HEK293 (cell line): ENCODE measurements at regions not wholly inside any gene's neighbourhood (a gene's known extent, or its start where the extent isn't known, plus 50 kb on each side); places are given as distances from the start of the nearest gene placed in this dataset.

ENCODE experiments used
- CTCF ChIA-PET: fragments of 350-600 bp; formaldehyde crosslinking; extraction: SDS; loops from one replicate; lab custom pipeline; 2021; ENCODE audit warnings: antibody characterized with exemption; lab: Yijun Ruan, JAX
- POLR2A ChIA-PET: fragments of 300-600 bp; formaldehyde crosslinking; extraction: SDS; loops from one replicate; lab custom pipeline; 2020; ENCODE audit warnings: antibody characterized with exemption, inconsistent platforms; lab: Yijun Ruan, JAX
- H3K27ac ChIP-seq: fragments of 200-500 bp; sonication (Bioruptor generic); 2 replicates; pipeline ENCODE4 v1.5.1; 2014; ENCODE audit warnings: low read depth, low read length, control low read depth, inconsistent platforms; ENCODE audit errors: extremely low read depth
- H3K36me3 ChIP-seq, 2 experiments: fragments of 200-500 bp in 1 of 2; sonication (Bioruptor generic) in 1 of 2; 1 replicate in 1 of 2; 2 replicates in 1 of 2; pipeline ENCODE4 v1.5.1; 2014 to 2017; ENCODE audit warnings: inconsistent platforms in 2 of 2, low read length in 2 of 2; ENCODE audit not compliant: control insufficient read depth in 2 of 2, insufficient read depth in 1 of 2
- H3K4me1 ChIP-seq: fragments of 200-500 bp; sonication (Bioruptor generic); 2 replicates; pipeline ENCODE4 v1.5.1; 2014; ENCODE audit warnings: mild to moderate bottlenecking, low read length, inconsistent platforms; ENCODE audit not compliant: control insufficient read depth, insufficient read depth
- H3K4me3 ChIP-seq: 2 replicates; pipeline ENCODE4 v1.5.1; 2011; ENCODE audit warnings: low read depth, mild to moderate bottlenecking, control low read depth, low read length, moderate library complexity
- H3K9me3 ChIP-seq: fragments of 200-500 bp; sonication (Bioruptor generic); 2 replicates; pipeline ENCODE4 v1.5.1; 2014; ENCODE audit warnings: low read depth, low read length, inconsistent platforms; ENCODE audit not compliant: control insufficient read depth, insufficient read depth
- HOXA7 ChIP-seq: sonication (generic); formaldehyde crosslinking; IDR thresholded peaks from 2 replicates; pipeline ENCODE4 v1.8.1; 2022; ENCODE audit warnings: missing genetic modification reagents, borderline replicate concordance
- MZF1 ChIP-seq: fragments of 450-650 bp; formaldehyde crosslinking; IDR thresholded peaks from 2 replicates; pipeline ENCODE4 v1.5.1; 2017; ENCODE audit warnings: missing biosample characterization, missing genetic modification characterization, borderline replicate concordance
- ZFP3 ChIP-seq: fragments of 450-650 bp; formaldehyde crosslinking; IDR thresholded peaks from 2 replicates; pipeline ENCODE4 v1.5.1; 2016; ENCODE audit warnings: low read depth, missing biosample characterization, missing genetic modification characterization
- ZFP69B ChIP-seq: fragments of 450-650 bp; formaldehyde crosslinking; IDR thresholded peaks from 2 replicates; pipeline ENCODE4 v1.5.1; 2016; ENCODE audit warnings: missing biosample characterization, missing genetic modification characterization
- ZNF10 ChIP-seq: fragments of 450-650 bp; formaldehyde crosslinking; IDR thresholded peaks from 2 replicates; pipeline ENCODE4 v1.5.1; 2017; ENCODE audit warnings: missing biosample characterization, missing genetic modification characterization
- ZNF114 ChIP-seq: fragments of 450-650 bp; formaldehyde crosslinking; IDR thresholded peaks from 2 replicates; pipeline ENCODE4 v1.5.0; 2017; ENCODE audit warnings: missing biosample characterization, missing genetic modification characterization
- ZNF155 ChIP-seq: fragments of 450-650 bp; formaldehyde crosslinking; IDR thresholded peaks from 2 replicates; pipeline ENCODE4 v1.5.1; 2016; ENCODE audit warnings: missing biosample characterization, missing genetic modification characterization
- ZNF274 ChIP-seq, 2 experiments: fragments of 200-500 bp in 1 of 2; fragments of 450-650 bp in 1 of 2; sonication (Bioruptor generic) in 1 of 2; formaldehyde crosslinking in 1 of 2; IDR thresholded peaks; 2 replicates each; pipeline versions ENCODE4 v1.5.1 to v1.6.1; 2014 to 2016; ENCODE audit warnings: borderline replicate concordance in 1 of 2, inconsistent platforms in 1 of 2, low read length in 1 of 2, missing biosample characterization in 1 of 2, missing genetic modification characterization in 1 of 2
- ZNF48 ChIP-seq: fragments of 450-650 bp; formaldehyde crosslinking; IDR thresholded peaks from 2 replicates; pipeline ENCODE4 v1.5.1; 2016; ENCODE audit warnings: missing biosample characterization, missing genetic modification characterization
- ZNF510 ChIP-seq: fragments of 450-650 bp; formaldehyde crosslinking; IDR thresholded peaks from 2 replicates; pipeline ENCODE4 v1.5.1; 2018; ENCODE audit warnings: mild to moderate bottlenecking, missing genetic modification characterization, missing biosample characterization; ENCODE audit not compliant: insufficient replicate concordance
- ZNF544 ChIP-seq: fragments of 450-650 bp; formaldehyde crosslinking; IDR thresholded peaks from 2 replicates; pipeline ENCODE4 v1.5.0; 2017; ENCODE audit warnings: missing biosample characterization, missing genetic modification characterization
- ZNF561 ChIP-seq: fragments of 450-650 bp; IDR thresholded peaks from 2 replicates; pipeline ENCODE4 v1.5.1; 2018; ENCODE audit warnings: missing biosample characterization, missing genetic modification characterization, borderline replicate concordance
- ZNF610 ChIP-seq: fragments of 450-650 bp; formaldehyde crosslinking; IDR thresholded peaks from 2 replicates; pipeline ENCODE4 v1.5.1; 2016; ENCODE audit warnings: missing biosample characterization, missing genetic modification characterization, borderline replicate concordance
- ZNF664 ChIP-seq: fragments of 450-650 bp; formaldehyde crosslinking; IDR thresholded peaks from 2 replicates; pipeline ENCODE4 v1.5.1; 2016; ENCODE audit warnings: missing biosample characterization, missing genetic modification characterization
- TF ChIP-seq, protein P1 (sequence below): fragments of 450-650 bp; formaldehyde crosslinking; conservative IDR thresholded peaks from 2 replicates; pipeline ENCODE4 v1.5.1; 2016; ENCODE audit warnings: low read depth, missing biosample characterization, missing genetic modification characterization
- TF ChIP-seq, protein P2 (sequence below): fragments of 450-650 bp; IDR thresholded peaks from 2 replicates; pipeline ENCODE4 v1.5.1; 2018; ENCODE audit warnings: missing biosample characterization, missing genetic modification characterization
- TF ChIP-seq, protein P3 (sequence below): fragments of 450-650 bp; formaldehyde crosslinking; IDR thresholded peaks from 2 replicates; pipeline ENCODE4 v1.5.1; 2016; ENCODE audit warnings: missing biosample characterization, missing genetic modification characterization
- TF ChIP-seq, protein P4 (sequence below): fragments of 450-650 bp; formaldehyde crosslinking; IDR thresholded peaks from 2 replicates; pipeline ENCODE4 v1.5.0; 2017; ENCODE audit warnings: missing biosample characterization, missing genetic modification characterization, borderline replicate concordance
- TF ChIP-seq, protein P5 (sequence below): sonication (generic); formaldehyde crosslinking; IDR thresholded peaks from 2 replicates; pipeline ENCODE4 v1.8.1; 2022; ENCODE audit warnings: mild to moderate bottlenecking, moderate library complexity, missing genetic modification reagents

DNA sequence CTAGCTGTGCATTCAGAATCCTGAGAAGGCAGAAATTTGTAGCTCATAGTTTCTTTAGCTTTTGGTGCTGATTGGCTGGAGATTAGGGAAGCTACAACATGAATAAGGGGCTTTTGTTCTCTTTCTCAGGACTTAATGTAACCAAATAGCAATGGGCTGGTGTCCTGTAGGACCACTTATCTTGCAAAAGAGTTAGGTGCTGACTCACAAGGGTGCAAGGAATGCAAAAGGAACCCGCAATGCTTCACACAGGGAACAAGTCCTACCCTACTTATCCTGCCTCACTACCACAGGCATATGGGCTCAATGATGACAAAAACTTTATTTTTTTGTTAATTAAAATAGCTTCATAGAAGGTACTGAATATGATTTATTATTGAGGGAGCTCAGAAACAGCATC lies 541.5 kb downstream of the AMY1C start (continued):
- TF ChIP-seq, protein P1, sequence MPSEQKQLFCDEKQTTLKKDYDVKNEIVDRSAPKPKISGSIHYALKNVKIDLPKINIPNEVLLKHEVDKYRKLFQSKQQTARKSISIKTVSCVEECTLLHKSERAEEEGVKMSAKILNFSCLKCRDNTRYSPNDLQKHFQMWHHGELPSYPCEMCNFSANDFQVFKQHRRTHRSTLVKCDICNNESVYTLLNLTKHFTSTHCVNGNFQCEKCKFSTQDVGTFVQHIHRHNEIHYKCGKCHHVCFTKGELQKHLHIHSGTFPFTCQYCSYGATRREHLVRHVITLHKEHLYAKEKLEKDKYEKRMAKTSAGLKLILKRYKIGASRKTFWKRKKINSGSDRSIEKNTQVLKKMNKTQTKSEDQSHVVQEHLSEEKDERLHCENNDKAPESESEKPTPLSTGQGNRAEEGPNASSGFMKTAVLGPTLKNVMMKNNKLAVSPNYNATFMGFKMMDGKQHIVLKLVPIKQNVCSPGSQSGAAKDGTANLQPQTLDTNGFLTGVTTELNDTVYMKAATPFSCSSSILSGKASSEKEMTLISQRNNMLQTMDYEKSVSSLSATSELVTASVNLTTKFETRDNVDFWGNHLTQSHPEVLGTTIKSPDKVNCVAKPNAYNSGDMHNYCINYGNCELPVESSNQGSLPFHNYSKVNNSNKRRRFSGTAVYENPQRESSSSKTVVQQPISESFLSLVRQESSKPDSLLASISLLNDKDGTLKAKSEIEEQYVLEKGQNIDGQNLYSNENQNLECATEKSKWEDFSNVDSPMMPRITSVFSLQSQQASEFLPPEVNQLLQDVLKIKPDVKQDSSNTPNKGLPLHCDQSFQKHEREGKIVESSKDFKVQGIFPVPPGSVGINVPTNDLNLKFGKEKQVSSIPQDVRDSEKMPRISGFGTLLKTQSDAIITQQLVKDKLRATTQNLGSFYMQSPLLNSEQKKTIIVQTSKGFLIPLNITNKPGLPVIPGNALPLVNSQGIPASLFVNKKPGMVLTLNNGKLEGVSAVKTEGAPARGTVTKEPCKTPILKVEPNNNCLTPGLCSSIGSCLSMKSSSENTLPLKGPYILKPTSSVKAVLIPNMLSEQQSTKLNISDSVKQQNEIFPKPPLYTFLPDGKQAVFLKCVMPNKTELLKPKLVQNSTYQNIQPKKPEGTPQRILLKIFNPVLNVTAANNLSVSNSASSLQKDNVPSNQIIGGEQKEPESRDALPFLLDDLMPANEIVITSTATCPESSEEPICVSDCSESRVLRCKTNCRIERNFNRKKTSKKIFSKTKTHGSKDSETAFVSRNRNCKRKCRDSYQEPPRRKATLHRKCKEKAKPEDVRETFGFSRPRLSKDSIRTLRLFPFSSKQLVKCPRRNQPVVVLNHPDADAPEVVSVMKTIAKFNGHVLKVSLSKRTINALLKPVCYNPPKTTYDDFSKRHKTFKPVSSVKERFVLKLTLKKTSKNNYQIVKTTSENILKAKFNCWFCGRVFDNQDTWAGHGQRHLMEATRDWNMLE (tag by site-specific recombination): no peak
- no peak for TF ChIP-seq ZNF114 (tag by site-specific recombination)
- TF ChIP-seq ZFP3: no peak
- TF ChIP-seq HOXA7 (CRISPR knock-in tag): no peak
- TF ChIP-seq MZF1 (tag by site-specific recombination): no peak
- TF ChIP-seq, protein P2, sequence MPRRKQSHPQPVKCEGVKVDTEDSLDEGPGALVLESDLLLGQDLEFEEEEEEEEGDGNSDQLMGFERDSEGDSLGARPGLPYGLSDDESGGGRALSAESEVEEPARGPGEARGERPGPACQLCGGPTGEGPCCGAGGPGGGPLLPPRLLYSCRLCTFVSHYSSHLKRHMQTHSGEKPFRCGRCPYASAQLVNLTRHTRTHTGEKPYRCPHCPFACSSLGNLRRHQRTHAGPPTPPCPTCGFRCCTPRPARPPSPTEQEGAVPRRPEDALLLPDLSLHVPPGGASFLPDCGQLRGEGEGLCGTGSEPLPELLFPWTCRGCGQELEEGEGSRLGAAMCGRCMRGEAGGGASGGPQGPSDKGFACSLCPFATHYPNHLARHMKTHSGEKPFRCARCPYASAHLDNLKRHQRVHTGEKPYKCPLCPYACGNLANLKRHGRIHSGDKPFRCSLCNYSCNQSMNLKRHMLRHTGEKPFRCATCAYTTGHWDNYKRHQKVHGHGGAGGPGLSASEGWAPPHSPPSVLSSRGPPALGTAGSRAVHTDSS (tag by site-specific recombination): no peak
- no peak for TF ChIP-seq ZNF10 (tag by site-specific recombination)

DNA sequence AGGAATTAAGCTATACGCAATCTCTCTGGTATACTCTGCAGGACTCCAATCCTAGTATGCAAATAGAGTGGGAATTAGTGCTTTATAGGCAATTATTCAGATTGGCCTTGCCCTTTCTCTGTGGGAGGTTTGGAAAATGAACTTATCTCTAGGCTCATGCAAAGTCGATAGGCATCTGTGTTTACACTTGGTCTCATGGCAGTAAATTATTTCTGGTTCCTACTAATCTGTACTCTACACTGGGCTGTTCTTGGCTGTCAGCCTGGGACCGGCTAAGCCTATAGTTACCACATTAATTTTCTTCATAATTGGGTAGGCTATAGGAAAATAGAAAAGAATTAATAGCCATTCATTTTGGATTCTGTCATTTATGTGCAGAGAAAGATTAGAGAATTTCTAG lies 544.6 kb downstream of the AMY1C start:
- H3K36me3 ChIP-seq: no peaks in the 10 kb centered on the region
- H3K4me1 ChIP-seq: no peaks in the 10 kb centered on the region
- CTCF ChIA-PET: no interaction called here
- no peaks in the 10 kb centered on the region for H3K9me3 ChIP-seq
- H3K27ac ChIP-seq: no peak overlapping the region
- no peak overlapping the region for H3K4me3 ChIP-seq
- POLR2A ChIA-PET: no interaction called here
- no peak for TF ChIP-seq ZNF155 (tag by site-specific recombination)
- TF ChIP-seq, all 188 proteins: peak for 0

DNA sequence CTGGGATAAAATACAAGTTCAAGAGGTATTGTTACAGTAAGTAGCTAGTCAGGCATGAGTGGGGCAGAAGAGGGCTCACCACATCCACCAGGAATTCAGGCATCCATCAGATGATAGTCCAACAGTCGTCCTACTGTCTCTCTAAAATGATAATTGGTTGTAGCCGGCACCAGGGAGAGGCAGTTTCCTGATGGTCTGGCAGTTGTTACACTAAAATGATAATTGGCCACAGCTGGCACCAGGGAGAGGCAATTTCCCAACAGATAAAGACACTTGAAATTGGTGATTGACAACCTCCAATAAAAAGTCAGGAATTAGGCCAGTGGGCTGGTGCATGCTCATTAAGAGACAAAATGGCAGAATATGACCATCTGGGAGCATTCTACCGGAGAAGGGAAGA lies 545.8 kb downstream of the AMY1C start:
- Histone ChIP-seq H3K9me3 (no peaks in the 10 kb centered on the region), H3K36me3 (no peaks in the 10 kb centered on the region), H3K4me1 (no peaks in the 10 kb centered on the region), H3K4me3 (no peak overlapping the region), H3K27ac (no peak overlapping the region)
- POLR2A ChIA-PET: no interaction called here
- CTCF ChIA-PET: no interaction called here
- TF ChIP-seq ZNF561 (tag by site-specific recombination) (no peak), ZNF610 (no peak), ZFP69B (tag by site-specific recombination) (no peak), ZNF510 (no peak), ZNF48 (no peak), ZNF664 (tag by site-specific recombination) (no peak), ZNF544 (no peak), ZNF274 (IDR thresholded peaks at IDR 0.05; ENCODE audit: low read length) (no peak), ZNF274 (tag by site-specific recombination; IDR thresholded peaks at IDR 0.05; ENCODE audit: borderline replicate concordance) (no peak), HOXA7 (CRISPR knock-in tag) (no peak)
- TF ChIP-seq, protein P3, sequence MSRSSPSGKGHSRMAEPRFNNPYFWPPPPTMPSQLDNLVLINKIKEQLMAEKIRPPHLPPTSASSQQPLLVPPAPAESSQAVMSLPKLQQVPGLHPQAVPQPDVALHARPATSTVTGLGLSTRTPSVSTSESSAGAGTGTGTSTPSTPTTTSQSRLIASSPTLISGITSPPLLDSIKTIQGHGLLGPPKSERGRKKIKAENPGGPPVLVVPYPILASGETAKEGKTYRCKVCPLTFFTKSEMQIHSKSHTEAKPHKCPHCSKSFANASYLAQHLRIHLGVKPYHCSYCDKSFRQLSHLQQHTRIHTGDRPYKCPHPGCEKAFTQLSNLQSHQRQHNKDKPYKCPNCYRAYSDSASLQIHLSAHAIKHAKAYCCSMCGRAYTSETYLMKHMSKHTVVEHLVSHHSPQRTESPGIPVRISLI (tag by site-specific recombination): no peak
- TF ChIP-seq, protein P4, sequence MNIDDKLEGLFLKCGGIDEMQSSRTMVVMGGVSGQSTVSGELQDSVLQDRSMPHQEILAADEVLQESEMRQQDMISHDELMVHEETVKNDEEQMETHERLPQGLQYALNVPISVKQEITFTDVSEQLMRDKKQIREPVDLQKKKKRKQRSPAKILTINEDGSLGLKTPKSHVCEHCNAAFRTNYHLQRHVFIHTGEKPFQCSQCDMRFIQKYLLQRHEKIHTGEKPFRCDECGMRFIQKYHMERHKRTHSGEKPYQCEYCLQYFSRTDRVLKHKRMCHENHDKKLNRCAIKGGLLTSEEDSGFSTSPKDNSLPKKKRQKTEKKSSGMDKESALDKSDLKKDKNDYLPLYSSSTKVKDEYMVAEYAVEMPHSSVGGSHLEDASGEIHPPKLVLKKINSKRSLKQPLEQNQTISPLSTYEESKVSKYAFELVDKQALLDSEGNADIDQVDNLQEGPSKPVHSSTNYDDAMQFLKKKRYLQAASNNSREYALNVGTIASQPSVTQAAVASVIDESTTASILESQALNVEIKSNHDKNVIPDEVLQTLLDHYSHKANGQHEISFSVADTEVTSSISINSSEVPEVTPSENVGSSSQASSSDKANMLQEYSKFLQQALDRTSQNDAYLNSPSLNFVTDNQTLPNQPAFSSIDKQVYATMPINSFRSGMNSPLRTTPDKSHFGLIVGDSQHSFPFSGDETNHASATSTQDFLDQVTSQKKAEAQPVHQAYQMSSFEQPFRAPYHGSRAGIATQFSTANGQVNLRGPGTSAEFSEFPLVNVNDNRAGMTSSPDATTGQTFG (tag by site-specific recombination): no peak
- TF ChIP-seq, protein P5, sequence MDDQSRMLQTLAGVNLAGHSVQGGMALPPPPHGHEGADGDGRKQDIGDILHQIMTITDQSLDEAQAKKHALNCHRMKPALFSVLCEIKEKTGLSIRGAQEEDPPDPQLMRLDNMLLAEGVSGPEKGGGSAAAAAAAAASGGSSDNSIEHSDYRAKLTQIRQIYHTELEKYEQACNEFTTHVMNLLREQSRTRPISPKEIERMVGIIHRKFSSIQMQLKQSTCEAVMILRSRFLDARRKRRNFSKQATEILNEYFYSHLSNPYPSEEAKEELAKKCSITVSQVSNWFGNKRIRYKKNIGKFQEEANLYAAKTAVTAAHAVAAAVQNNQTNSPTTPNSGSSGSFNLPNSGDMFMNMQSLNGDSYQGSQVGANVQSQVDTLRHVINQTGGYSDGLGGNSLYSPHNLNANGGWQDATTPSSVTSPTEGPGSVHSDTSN: no peak
